Mesenchymal stem cell (in vitro differentiated cells and primary cell): ENCODE measurements at regions not wholly inside any gene's neighbourhood (a gene's known extent, or its start where the extent isn't known, plus 50 kb on each side); places are given as distances from the start of the nearest gene placed in this dataset.

Source experiments
- DNase-seq: peaks from one replicate; pipeline ENCODE4 v3.0.0-alpha.2; 2013
- H2AFZ ChIP-seq: one replicate; pipeline ENCODE4 v1.6.1; 2013; ENCODE audit warnings: low read depth, mild to moderate bottlenecking, control low read depth, inconsistent platforms, low read length, moderate library complexity
- H2AK5ac ChIP-seq: 2 replicates; pipeline ENCODE4 v1.6.1; 2013; ENCODE audit warnings: low read length, moderate library complexity, mild to moderate bottlenecking, inconsistent platforms; ENCODE audit not compliant: severe bottlenecking
- H2BK120ac ChIP-seq: one replicate; pipeline ENCODE4 v1.6.1; 2013; ENCODE audit warnings: low read depth, mild to moderate bottlenecking, inconsistent platforms, low read length, moderate library complexity
- H2BK12ac ChIP-seq, 2 experiments: one replicate each; pipeline ENCODE4 v1.6.1; 2013; ENCODE audit warnings: inconsistent platforms in 2 of 2, low read length in 2 of 2, mild to moderate bottlenecking in 2 of 2, moderate library complexity in 2 of 2, control low read depth in 1 of 2
- H2BK15ac ChIP-seq: one replicate; pipeline ENCODE4 v1.6.1; 2013; ENCODE audit warnings: mild to moderate bottlenecking, low read depth, inconsistent platforms; ENCODE audit not compliant: poor library complexity, severe bottlenecking
- H2BK5ac ChIP-seq: 2 replicates; pipeline ENCODE4 v1.6.1; 2013; ENCODE audit warnings: low read depth, mild to moderate bottlenecking, low read length, control low read depth, inconsistent platforms; ENCODE audit not compliant: poor library complexity, severe bottlenecking
- H3K14ac ChIP-seq, 2 experiments: one replicate each; pipeline ENCODE4 v1.6.1; 2013; ENCODE audit warnings: inconsistent platforms in 2 of 2, low read length in 2 of 2, control low read depth in 1 of 2, mild to moderate bottlenecking in 1 of 2, moderate library complexity in 1 of 2
- H3K18ac ChIP-seq, 2 experiments: one replicate each; pipeline ENCODE4 v1.6.1; 2013; ENCODE audit warnings: inconsistent platforms in 2 of 2, low read length in 2 of 2, control low read depth in 1 of 2, low read depth in 1 of 2, mild to moderate bottlenecking in 1 of 2
- H3K23ac ChIP-seq, 2 experiments: one replicate each; pipeline ENCODE4 v1.6.1; 2013; ENCODE audit warnings: inconsistent platforms in 2 of 2, low read length in 2 of 2, mild to moderate bottlenecking in 2 of 2, moderate library complexity in 2 of 2, control low read depth in 1 of 2
- H3K27ac ChIP-seq: 2 replicates; pipeline ENCODE4 v1.5.1; 2013; ENCODE audit warnings: mild to moderate bottlenecking, moderate library complexity, low read length, control low read depth, inconsistent platforms; ENCODE audit not compliant: poor library complexity, severe bottlenecking
- H3K27me3 ChIP-seq, 2 experiments: 2 replicates each; pipeline versions ENCODE4 v1.6.1 to v1.7.0; 2013; ENCODE audit warnings: low read length in 2 of 2, mild to moderate bottlenecking in 2 of 2, moderate library complexity in 2 of 2, control low read depth in 1 of 2, inconsistent platforms in 1 of 2; ENCODE audit not compliant: control insufficient read depth in 1 of 2, insufficient read depth in 1 of 2
- H3K36me3 ChIP-seq, 2 experiments: 2 replicates each; pipeline versions ENCODE4 v1.6.1 to v1.7.0; 2013; ENCODE audit warnings: low read length in 2 of 2, control low read depth in 1 of 2, inconsistent platforms in 1 of 2, low read depth in 1 of 2, mild to moderate bottlenecking in 1 of 2; ENCODE audit not compliant: insufficient read depth in 2 of 2, control insufficient read depth in 1 of 2
- H3K4ac ChIP-seq, 2 experiments: one replicate each; pipeline ENCODE4 v1.6.1; 2013; ENCODE audit warnings: inconsistent platforms in 2 of 2, low read length in 2 of 2, mild to moderate bottlenecking in 2 of 2, moderate library complexity in 2 of 2, control low read depth in 1 of 2, low read depth in 1 of 2
- H3K4me1 ChIP-seq: 2 replicates; pipeline ENCODE4 v1.6.1; 2013; ENCODE audit warnings: low read depth, low read length, control low read depth; ENCODE audit not compliant: control insufficient read depth, insufficient read depth
- H3K4me2 ChIP-seq: 2 replicates; pipeline ENCODE4 v1.6.1; 2013; ENCODE audit warnings: low read length, mild to moderate bottlenecking, inconsistent platforms; ENCODE audit not compliant: poor library complexity, severe bottlenecking
- H3K4me3 ChIP-seq, 2 experiments: 2 replicates each; pipeline versions ENCODE4 v1.5.1 to v1.7.0; 2013; ENCODE audit warnings: low read length in 2 of 2, mild to moderate bottlenecking in 2 of 2, control low read depth in 1 of 2, low read depth in 1 of 2; ENCODE audit not compliant: insufficient read depth in 1 of 2
- H3K79me1 ChIP-seq: replicated peaks from 2 replicates; pipeline ENCODE4 v1.6.1; 2013; ENCODE audit warnings: mild to moderate bottlenecking, control low read depth, low read length, inconsistent platforms; ENCODE audit not compliant: poor library complexity, severe bottlenecking
- H3K9ac ChIP-seq: 2 replicates; pipeline ENCODE4 v1.7.0; 2013; ENCODE audit warnings: mild to moderate bottlenecking, low read length, moderate library complexity
- H3K9me3 ChIP-seq: 2 replicates; pipeline ENCODE4 v1.7.0; 2013; ENCODE audit warnings: mild to moderate bottlenecking, low read length; ENCODE audit not compliant: control insufficient read depth
- H4K8ac ChIP-seq: one replicate; pipeline ENCODE4 v1.6.1; 2013; ENCODE audit warnings: inconsistent platforms, mild to moderate bottlenecking, low read length, moderate library complexity
- H4K91ac ChIP-seq: one replicate; pipeline ENCODE4 v1.6.1; 2013; ENCODE audit warnings: mild to moderate bottlenecking, low read length, inconsistent platforms
- WGBS: methylation state at CpG from one replicate; pipeline ENCODE4 v1.1.7; 2013; ENCODE audit warnings: mixed read lengths; 5-methylcytosine and 5-hydroxymethylcytosine counted together

DNA sequence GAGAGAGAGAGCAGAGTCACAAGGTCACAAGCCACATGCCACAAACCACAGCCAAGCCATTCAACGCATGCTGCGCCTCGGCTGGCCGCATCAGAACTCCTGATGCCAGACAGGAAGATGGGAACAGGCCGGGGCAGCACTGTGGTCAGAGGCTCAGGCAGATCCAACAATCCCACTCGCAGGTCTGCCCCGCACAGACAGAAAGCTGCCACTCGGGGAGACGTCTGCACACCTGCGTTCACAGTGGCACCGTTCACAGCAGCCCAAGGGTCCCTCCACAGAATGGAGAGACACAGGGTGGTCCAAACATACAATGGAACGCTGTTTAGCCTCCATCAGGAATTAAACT is 408.8 kb downstream of the CTTN start:
- no peak overlapping the region for H2BK12ac ChIP-seq
- H3K18ac ChIP-seq: no peak overlapping the region
- H3K79me1 ChIP-seq: no peaks in the 10 kb centered on the region
- H2BK15ac ChIP-seq: no peak overlapping the region
- H2AFZ ChIP-seq: no peak overlapping the region
- H3K27me3 ChIP-seq: no peaks in the 10 kb centered on the region
- H2BK5ac ChIP-seq: no peak overlapping the region
- no peak overlapping the region for H3K14ac ChIP-seq
- DNase-seq: no peak
- no peak overlapping the region for H3K27ac ChIP-seq
- WGBS: 90% methylated on average over 12 of the region's 12 CpGs
- H2BK120ac ChIP-seq: no peak overlapping the region
- no peak overlapping the region for H3K9ac ChIP-seq
- H3K4ac ChIP-seq: no peak overlapping the region
- no peaks in the 10 kb centered on the region for H3K9me3 ChIP-seq
- H3K4me2 ChIP-seq: no peak overlapping the region
- H4K8ac ChIP-seq: no peak overlapping the region
- H3K4me1 ChIP-seq: no peaks in the 10 kb centered on the region
- peaks cover 0 to 20% of the 10 kb centered on the region in 2 experiments for H3K36me3 ChIP-seq
- no peak overlapping the region for H2AK5ac ChIP-seq
- H3K4me3 ChIP-seq: no peak overlapping the region
- no peak overlapping the region for H3K23ac ChIP-seq
- H4K91ac ChIP-seq: no peak overlapping the region

DNA sequence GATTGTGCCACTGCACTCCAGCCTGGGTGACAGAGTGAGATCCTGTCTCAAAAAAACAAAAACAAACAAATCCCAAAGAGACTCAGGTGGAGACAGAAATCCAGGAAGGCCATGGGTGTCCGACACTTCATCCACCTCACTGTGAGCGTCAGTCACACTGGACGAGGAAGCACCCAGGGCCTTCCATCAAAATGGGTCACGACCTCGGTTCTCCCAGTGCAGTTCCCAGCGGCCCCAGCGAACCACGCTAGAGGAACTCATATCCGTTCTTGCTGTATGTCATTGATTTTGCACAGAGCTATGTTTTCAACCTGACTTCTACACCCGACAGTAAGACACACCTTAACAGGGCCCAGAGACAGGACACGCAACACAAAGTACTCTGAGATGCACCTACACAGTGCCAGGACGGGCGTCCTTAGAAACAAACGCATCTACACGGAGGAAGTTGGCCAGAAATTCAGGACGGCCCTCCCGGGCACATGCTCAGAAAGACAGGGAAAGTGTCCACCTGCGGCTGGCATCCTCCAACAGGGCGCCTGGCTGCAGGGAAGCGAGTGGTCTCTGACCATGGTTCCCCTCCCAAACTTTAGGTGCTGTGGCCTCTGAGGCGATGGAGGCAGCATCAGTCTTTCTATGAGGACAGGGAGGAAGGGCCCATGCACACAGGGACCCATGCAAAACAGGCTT is 410.5 kb downstream of the CTTN start:
- Histone ChIP-seq H3K4me1 (no peaks in the 10 kb centered on the region), H4K91ac (no peak overlapping the region), H2BK120ac (no peak overlapping the region), H2AFZ (no peak overlapping the region), H3K4me3 (no peak overlapping the region), H3K14ac (no peak overlapping the region), H3K23ac (no peak overlapping the region), H3K36me3 (peaks cover 0 to 19% of the 10 kb centered on the region in 2 experiments), H2BK15ac (no peak overlapping the region), H3K27me3 (no peaks in the 10 kb centered on the region), H3K9me3 (no peaks in the 10 kb centered on the region), H3K4me2 (no peak overlapping the region), H4K8ac (no peak overlapping the region), H2AK5ac (no peak overlapping the region), H3K18ac (no peak overlapping the region), H3K79me1 (no peaks in the 10 kb centered on the region), H2BK12ac (no peak overlapping the region), H3K4ac (no peak overlapping the region), H2BK5ac (no peak overlapping the region), H3K9ac (no peak overlapping the region), H3K27ac (no peak overlapping the region)
- 91% methylated on average over 21 of the region's 21 CpGs for WGBS
- DNase-seq: no peak

DNA sequence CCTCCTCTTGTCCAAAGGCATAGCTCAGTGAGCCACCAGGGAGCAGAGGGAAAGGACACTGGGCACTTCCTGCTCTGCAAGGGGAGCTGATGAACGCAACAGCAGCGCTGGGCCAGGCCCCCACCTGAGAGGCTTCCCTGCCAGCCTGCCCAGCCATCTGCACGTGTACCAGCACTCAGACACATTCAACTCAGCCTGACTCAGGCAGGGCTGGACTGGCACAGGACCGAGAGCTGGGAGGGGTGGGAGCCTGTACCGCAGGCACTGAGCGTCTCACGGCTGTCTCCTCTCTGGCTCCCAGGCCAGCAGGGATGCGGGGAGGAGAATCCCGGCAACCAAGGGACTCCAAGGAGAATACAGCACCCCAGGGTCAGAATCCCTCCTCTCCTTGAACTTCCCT is 411.8 kb downstream of the CTTN start:
- Histone ChIP-seq H2AFZ (no peak overlapping the region), H3K27ac (no peak overlapping the region), H3K14ac (no peak overlapping the region), H2BK120ac (no peak overlapping the region), H3K4me2 (no peak overlapping the region), H3K4me3 (no peak overlapping the region), H4K8ac (no peak overlapping the region), H3K79me1 (no peaks in the 10 kb centered on the region), H2BK15ac (no peak overlapping the region), H3K4me1 (no peaks in the 10 kb centered on the region), H3K23ac (no peak overlapping the region), H4K91ac (no peak overlapping the region), H3K18ac (no peak overlapping the region), H2AK5ac (no peak overlapping the region), H3K9ac (no peak overlapping the region), H3K36me3 (peaks cover 0 to 16% of the 10 kb centered on the region in 2 experiments), H3K27me3 (no peaks in the 10 kb centered on the region), H2BK5ac (no peak overlapping the region), H3K9me3 (no peaks in the 10 kb centered on the region), H3K4ac (no peak overlapping the region), H2BK12ac (no peak overlapping the region)
- WGBS: 80% methylated on average over 9 of the region's 9 CpGs
- DNase-seq: no peak

DNA sequence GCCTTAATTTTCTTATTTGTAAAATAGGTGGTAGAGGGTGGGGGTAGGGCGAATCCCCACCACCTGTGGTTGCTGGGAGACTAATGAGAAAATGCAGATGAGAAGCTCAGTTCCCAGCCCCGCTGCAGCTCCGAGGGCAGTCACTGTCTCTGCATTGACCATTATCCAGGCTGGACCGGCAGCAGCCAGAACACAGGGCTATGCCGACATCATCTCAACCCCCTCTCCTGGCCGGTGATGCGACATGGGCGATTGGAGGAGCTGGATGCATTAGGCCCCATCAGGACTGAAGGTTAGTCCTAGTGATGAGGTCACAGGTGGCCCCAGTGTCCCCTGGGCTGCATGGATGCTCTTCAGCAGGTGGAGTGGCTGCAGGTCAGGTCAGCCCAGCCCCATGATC is 412.4 kb downstream of the CTTN start:
- H3K27ac ChIP-seq: no peak overlapping the region

More for the DNA sequence above, 412.4 kb downstream of the CTTN start:
- no peak overlapping the region for H3K4me2 ChIP-seq
- no peak overlapping the region for H2AFZ ChIP-seq
- H4K91ac ChIP-seq: no peak overlapping the region
- no peak overlapping the region for H3K9ac ChIP-seq
- no peak overlapping the region for H4K8ac ChIP-seq
- no peak overlapping the region for H2BK12ac ChIP-seq
- H2BK120ac ChIP-seq: no peak overlapping the region
- peaks cover 0 to 16% of the 10 kb centered on the region in 2 experiments for H3K36me3 ChIP-seq
- no peak for DNase-seq
- no peak overlapping the region for H2AK5ac ChIP-seq
- H2BK5ac ChIP-seq: no peak overlapping the region
- WGBS: 90% methylated on average over 8 of the region's 8 CpGs
- no peaks in the 10 kb centered on the region for H3K9me3 ChIP-seq
- H3K27me3 ChIP-seq: no peaks in the 10 kb centered on the region
- H3K79me1 ChIP-seq: no peaks in the 10 kb centered on the region
- H3K18ac ChIP-seq: no peak overlapping the region
- no peak overlapping the region for H3K4me3 ChIP-seq
- peaks cover 3% of the 10 kb centered on the region for H3K4me1 ChIP-seq
- H3K4ac ChIP-seq: no peak overlapping the region
- H2BK15ac ChIP-seq: no peak overlapping the region
- no peak overlapping the region for H3K23ac ChIP-seq
- no peak overlapping the region for H3K14ac ChIP-seq
